C4-2B (cell line): ENCODE measurements at regions not wholly inside any gene's neighbourhood (a gene's known extent, or its start where the extent isn't known, plus 50 kb on each side); places are given as distances from the start of the nearest gene placed in this dataset.
A peak's percentile ranks its signal among the peaks of the same experiment; 100 is the strongest.

Source experiments
- H3K27ac ChIP-seq: fragments of 450-650 bp; 2 replicates; pipeline ENCODE4 v1.5.1; 2017
- ZFX ChIP-seq: fragments of 450-650 bp; IDR thresholded peaks from 2 replicates; pipeline ENCODE4 v1.6.1; 2017
- TF ChIP-seq, protein P1 (sequence below): fragments of 450-650 bp; conservative IDR thresholded peaks from 2 replicates; pipeline ENCODE4 v1.5.1; 2017; ENCODE audit warnings: mild to moderate bottlenecking

DNA sequence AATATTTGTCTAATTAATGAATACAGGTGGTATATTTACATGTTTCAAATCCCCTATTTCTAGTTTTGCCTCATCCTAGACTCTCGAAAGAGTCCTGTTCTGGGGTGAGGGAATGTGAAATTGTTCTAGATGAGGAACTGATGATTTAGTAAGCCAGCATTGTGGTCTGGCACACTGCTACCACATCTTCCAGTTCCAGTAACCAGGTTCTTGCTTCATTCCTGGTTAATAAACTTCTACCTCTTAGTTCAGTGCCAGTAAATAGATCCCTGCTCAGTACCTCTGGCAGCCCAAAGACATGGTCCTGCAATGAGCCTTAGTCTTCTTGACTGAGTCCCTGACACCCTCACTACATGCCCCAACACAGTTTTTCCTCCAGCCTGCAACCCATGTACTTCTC is 207.7 kb downstream of the SREK1 start:
- no peak overlapping the region for H3K27ac ChIP-seq
- TF ChIP-seq ZFX = no peak
- TF ChIP-seq, protein P1, sequence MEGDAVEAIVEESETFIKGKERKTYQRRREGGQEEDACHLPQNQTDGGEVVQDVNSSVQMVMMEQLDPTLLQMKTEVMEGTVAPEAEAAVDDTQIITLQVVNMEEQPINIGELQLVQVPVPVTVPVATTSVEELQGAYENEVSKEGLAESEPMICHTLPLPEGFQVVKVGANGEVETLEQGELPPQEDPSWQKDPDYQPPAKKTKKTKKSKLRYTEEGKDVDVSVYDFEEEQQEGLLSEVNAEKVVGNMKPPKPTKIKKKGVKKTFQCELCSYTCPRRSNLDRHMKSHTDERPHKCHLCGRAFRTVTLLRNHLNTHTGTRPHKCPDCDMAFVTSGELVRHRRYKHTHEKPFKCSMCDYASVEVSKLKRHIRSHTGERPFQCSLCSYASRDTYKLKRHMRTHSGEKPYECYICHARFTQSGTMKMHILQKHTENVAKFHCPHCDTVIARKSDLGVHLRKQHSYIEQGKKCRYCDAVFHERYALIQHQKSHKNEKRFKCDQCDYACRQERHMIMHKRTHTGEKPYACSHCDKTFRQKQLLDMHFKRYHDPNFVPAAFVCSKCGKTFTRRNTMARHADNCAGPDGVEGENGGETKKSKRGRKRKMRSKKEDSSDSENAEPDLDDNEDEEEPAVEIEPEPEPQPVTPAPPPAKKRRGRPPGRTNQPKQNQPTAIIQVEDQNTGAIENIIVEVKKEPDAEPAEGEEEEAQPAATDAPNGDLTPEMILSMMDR = no peak

DNA sequence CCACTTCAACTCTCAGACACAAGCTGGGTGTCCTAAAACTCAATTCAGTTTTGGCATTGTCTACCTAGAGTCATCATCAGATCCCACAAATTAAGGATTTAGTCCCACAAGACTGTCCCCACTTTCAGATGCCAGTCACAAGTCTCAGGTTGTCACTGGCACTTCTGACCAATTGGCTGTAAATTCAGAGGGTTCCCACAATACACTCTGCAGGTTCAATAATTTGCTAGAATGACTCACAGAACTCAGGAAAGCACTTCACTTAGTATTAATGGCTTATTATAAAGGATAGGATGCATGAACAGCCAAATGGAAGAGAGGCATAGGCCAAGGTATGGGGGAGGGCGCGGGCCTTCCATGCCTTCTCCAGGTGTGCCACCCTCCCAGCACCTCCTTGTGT is 209.1 kb downstream of the SREK1 start:
- TF ChIP-seq, protein P1 = no peak
- TF ChIP-seq ZFX = no peak
- H3K27ac ChIP-seq = no peak overlapping the region

DNA sequence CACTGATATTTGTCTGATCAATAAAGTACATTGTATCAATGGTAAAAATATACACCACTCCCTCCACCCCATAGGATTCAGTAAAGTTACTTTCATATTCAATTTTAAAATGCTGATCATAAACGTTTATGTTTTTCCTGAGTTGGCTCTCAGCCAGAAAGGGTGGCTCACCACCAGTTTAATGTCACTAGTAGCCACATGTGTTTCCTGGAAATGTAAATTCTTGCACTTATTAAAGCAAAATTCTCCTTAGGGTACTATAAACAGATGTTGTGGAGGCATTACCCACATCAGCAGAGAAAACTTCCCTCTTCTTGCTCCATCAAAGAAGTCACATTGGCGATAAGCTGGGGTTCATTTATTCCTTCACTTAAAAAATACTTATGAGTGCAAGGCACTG is 210.3 kb downstream of the SREK1 start:
- TF ChIP-seq ZFX = no peak
- TF ChIP-seq, protein P1 = no peak

DNA sequence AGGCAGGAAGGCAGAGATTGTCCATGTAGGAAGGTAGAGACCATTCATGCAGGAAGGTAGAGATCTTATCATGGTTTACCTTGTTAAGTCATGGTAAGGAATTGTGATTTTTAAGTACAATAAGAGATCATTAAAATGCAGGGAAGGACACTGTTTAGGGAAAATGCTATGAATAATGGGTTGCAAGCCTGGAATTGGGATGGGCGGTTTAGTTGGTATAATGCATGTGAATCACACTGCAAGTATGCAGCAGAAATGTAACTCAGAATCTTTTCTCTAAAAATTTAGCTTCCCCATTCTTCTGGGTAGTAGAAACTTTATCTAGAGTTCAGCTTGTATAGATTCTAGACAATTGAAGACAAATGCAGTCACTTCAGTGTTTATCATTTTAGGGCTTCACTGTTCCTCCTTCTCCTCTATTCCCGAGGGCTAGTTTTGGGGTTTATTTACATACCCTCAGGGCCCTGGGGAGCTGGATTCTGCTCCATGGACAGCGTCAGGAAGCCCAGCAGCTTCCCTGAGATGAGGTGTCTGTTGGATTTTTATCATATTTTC is 212.0 kb downstream of the SREK1 start:
- no peak overlapping the region for H3K27ac ChIP-seq
- TF ChIP-seq, protein P1 = no peak
- no peak for TF ChIP-seq ZFX

More for the DNA sequence above, 210.3 kb downstream of the SREK1 start:
- no peak overlapping the region for H3K27ac ChIP-seq

DNA sequence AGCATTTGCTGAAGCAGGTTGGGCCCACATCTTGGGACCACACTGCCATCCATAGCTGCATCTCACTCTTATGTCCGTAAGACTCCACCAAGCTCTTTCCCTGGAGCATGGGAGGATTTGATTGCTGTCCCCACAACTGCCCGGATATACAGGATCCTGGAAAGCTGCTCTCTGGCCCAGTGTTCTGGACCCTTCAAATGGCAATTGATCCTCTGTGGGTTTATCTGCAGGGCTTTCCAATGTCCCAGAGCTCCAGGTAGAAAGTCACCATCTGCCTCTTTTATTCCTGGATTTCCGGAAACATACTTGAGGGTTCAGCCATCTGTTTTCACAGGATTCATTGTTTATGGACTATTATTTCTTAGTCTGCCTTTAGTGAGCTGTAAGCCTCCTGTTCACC is 214.6 kb downstream of the SREK1 start:
- no peak for TF ChIP-seq ZFX
- TF ChIP-seq, protein P1 = no peak
- no peak overlapping the region for H3K27ac ChIP-seq

DNA sequence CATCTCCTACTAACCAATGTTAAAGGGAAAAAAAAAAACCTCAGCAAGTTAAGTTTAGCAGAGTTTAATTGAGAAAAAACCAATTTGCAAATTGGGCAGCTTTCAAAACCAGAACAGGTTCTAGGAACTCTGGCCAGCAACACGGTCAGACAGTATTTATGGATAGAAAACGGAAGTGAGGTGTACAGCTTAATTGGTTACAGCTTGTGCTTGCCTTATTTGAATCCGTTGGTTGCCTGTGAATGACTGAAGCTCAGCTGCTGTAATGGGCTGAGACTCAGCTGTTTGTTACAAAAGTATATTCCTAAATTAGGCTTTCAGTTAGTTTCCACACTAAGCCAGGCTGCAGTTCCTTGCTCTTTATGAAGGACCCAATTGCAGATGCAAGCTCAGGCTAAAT is 217.0 kb downstream of the SREK1 start:
- no peak for TF ChIP-seq ZFX
- TF ChIP-seq, protein P1 = no peak
- peak overlapping the region; percentile 49; the same call in 1 of the 2 replicates for H3K27ac ChIP-seq

DNA sequence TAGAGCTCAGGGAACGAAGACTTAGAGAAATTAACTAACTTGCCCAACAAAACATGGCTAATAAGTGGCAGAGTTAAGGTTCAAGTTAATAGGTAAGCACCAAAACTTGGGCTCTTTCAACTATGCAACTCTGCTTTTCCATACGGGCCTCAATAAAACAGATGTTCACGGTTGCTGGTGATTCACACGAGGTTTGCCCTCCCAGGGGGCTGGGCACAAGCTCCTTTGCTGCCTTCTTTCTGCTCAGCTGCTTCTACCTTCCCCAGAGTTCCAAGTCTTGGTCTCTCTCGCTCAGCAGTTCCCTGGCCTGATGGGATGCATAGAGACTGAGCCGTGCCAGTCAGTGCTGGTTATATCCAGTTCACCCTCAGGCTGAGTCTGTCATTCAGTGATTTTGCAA is 217.9 kb downstream of the SREK1 start:
- peak overlapping the region; percentile 49 for H3K27ac ChIP-seq
- TF ChIP-seq, protein P1 = no peak
- TF ChIP-seq ZFX = no peak
